KMS-11 (cell line): ENCODE measurements at regions not wholly inside any gene's neighbourhood (a gene's known extent, or its start where the extent isn't known, plus 50 kb on each side); places are given as distances from the start of the nearest gene placed in this dataset.

Experiments
- H2AFZ ChIP-seq: fragments of 200-600 bp; sonication (generic); 2 replicates; pipeline ENCODE4 v1.6.1; 2016; ENCODE audit warnings: antibody characterized with exemption, mixed run types, low read depth
- H3K27ac ChIP-seq: fragments of 200-600 bp; sonication (generic); 2 replicates; pipeline ENCODE4 v1.6.1; 2016; ENCODE audit warnings: mild to moderate bottlenecking, mixed run types
- H3K27me3 ChIP-seq: fragments of 200-600 bp; sonication (generic); 2 replicates; pipeline ENCODE4 v1.6.1; 2017; ENCODE audit warnings: mild to moderate bottlenecking, low read depth, mixed run types, moderate library complexity; ENCODE audit not compliant: insufficient read depth
- H3K36me3 ChIP-seq: fragments of 200-600 bp; sonication (generic); 2 replicates; pipeline ENCODE4 v1.6.1; 2017; ENCODE audit warnings: mild to moderate bottlenecking, mixed run types; ENCODE audit not compliant: insufficient read depth
- H3K4me1 ChIP-seq: fragments of 200-600 bp; sonication (generic); 2 replicates; pipeline ENCODE4 v1.6.1; 2016; ENCODE audit warnings: mild to moderate bottlenecking, low read depth, mixed run types; ENCODE audit not compliant: poor library complexity, severe bottlenecking
- H3K4me2 ChIP-seq: fragments of 200-600 bp; sonication (generic); 2 replicates; pipeline ENCODE4 v1.7.0; 2016; ENCODE audit warnings: mild to moderate bottlenecking, mixed run types
- H3K4me3 ChIP-seq: fragments of 200-600 bp; sonication (generic); IDR thresholded peaks from 2 replicates; pipeline ENCODE4 v1.6.1; 2017; ENCODE audit warnings: low read depth, low read length, mixed read lengths; ENCODE audit not compliant: insufficient read depth
- H3K79me2 ChIP-seq: fragments of 200-600 bp; sonication (generic); 2 replicates; pipeline ENCODE4 v1.6.1; 2016; ENCODE audit warnings: low read depth, mixed run types; ENCODE audit not compliant: insufficient read depth
- H3K9ac ChIP-seq: fragments of 200-600 bp; sonication (generic); 2 replicates; pipeline ENCODE4 v1.6.1; 2016; ENCODE audit warnings: mild to moderate bottlenecking, mixed run types
- H4K20me1 ChIP-seq: fragments of 200-600 bp; sonication (generic); 2 replicates; pipeline ENCODE4 v1.6.1; 2016; ENCODE audit warnings: mild to moderate bottlenecking, mixed run types; ENCODE audit not compliant: insufficient read depth
- CTCF ChIP-seq: fragments of 200-600 bp; sonication (generic); conservative IDR thresholded peaks from 2 replicates; pipeline ENCODE4 v1.6.1; 2017; ENCODE audit warnings: low read depth, mild to moderate bottlenecking, antibody characterized with exemption, low read length, moderate library complexity, mixed read lengths

GRCh38 chr4:85298037-85298436 lies 176.9 kb upstream of the ARHGAP24 start:
- H3K79me2 ChIP-seq, result no peaks in the 10 kb centered on the region
- H3K9ac ChIP-seq, result no peak overlapping the region
- no peak overlapping the region for H3K4me3 ChIP-seq
- H3K27ac ChIP-seq, result no peak overlapping the region
- no peak overlapping the region for H3K4me2 ChIP-seq
- no peaks in the 10 kb centered on the region for H3K27me3 ChIP-seq
- H3K4me1 ChIP-seq, result peaks cover 11% of the 10 kb centered on the region
- H2AFZ ChIP-seq, result no peak overlapping the region
- H3K36me3 ChIP-seq, result no peaks in the 10 kb centered on the region
- TF ChIP-seq CTCF, result no peak
- no peaks in the 10 kb centered on the region for H4K20me1 ChIP-seq

- no peak overlapping the region for H3K4me2 ChIP-seq
- H3K4me3 ChIP-seq, result no peak overlapping the region
- H3K9ac ChIP-seq, result no peak overlapping the region
- no peaks in the 10 kb centered on the region for H3K27me3 ChIP-seq
- no peaks in the 10 kb centered on the region for H3K4me1 ChIP-seq
- H4K20me1 ChIP-seq, result no peaks in the 10 kb centered on the region
- H2AFZ ChIP-seq, result no peak overlapping the region
- H3K27ac ChIP-seq, result no peak overlapping the region
- no peaks in the 10 kb centered on the region for H3K79me2 ChIP-seq
- no peaks in the 10 kb centered on the region for H3K36me3 ChIP-seq
- TF ChIP-seq CTCF, result no peak
Observed at GRCh38 chr4:85302193-85302736, 172.7 kb upstream of the ARHGAP24 start.

GRCh38 chr4:85302756-85303155 lies 172.2 kb upstream of the ARHGAP24 start:
- Histone ChIP-seq H4K20me1 (no peaks in the 10 kb centered on the region), H3K79me2 (no peaks in the 10 kb centered on the region), H2AFZ (no peak overlapping the region), H3K4me2 (no peak overlapping the region), H3K9ac (no peak overlapping the region), H3K36me3 (no peaks in the 10 kb centered on the region), H3K4me3 (no peak overlapping the region), H3K4me1 (no peaks in the 10 kb centered on the region), H3K27ac (no peak overlapping the region), H3K27me3 (no peaks in the 10 kb centered on the region)
- no peak for TF ChIP-seq CTCF

GRCh38 chr4:85318415-85318814 lies 156.5 kb upstream of the ARHGAP24 start:
- no peak for TF ChIP-seq CTCF
- H3K79me2 ChIP-seq, result no peaks in the 10 kb centered on the region
- no peaks in the 10 kb centered on the region for H3K27me3 ChIP-seq
- no peaks in the 10 kb centered on the region for H3K4me1 ChIP-seq
- H4K20me1 ChIP-seq, result no peaks in the 10 kb centered on the region
- H2AFZ ChIP-seq, result no peak overlapping the region
- no peak overlapping the region for H3K4me2 ChIP-seq
- no peaks in the 10 kb centered on the region for H3K36me3 ChIP-seq
- no peak overlapping the region for H3K4me3 ChIP-seq
- H3K27ac ChIP-seq, result no peak overlapping the region
- no peak overlapping the region for H3K9ac ChIP-seq
